ENCODE measurements at regions not wholly inside any gene's neighbourhood (a gene's known extent, or its start where the extent isn't known, plus 50 kb on each side); places are given as distances from the start of the nearest gene placed in this dataset.

GRCh38 chr10:4064489-4064888 lies 279.5 kb upstream of the KLF6 start:
- no peak for TF ChIP-seq MAX (IDR thresholded peaks at IDR 0.05)
- TF ChIP-seq CTCF (IDR thresholded peaks at IDR 0.05; ENCODE audit: low read depth, low read length, missing input control): no peak
- no peak for TF ChIP-seq FOXA1 (IDR thresholded peaks at IDR 0.05)
- TF ChIP-seq YY1 (IDR thresholded peaks at IDR 0.05): no peak
- no peak for TF ChIP-seq GABPA (IDR thresholded peaks at IDR 0.05 in 1 of 2, conservative IDR thresholded peaks at IDR 0.05 in 1 of 2)
- no peak for TF ChIP-seq TAF1 (conservative IDR thresholded peaks at IDR 0.05)
- no peak for TF ChIP-seq SP1 (IDR thresholded peaks at IDR 0.05)

Measured in liver (tissue), 3 donors.